SK-N-SH (cell line): ENCODE measurements at regions not wholly inside any gene's neighbourhood (a gene's known extent, or its start where the extent isn't known, plus 50 kb on each side); places are given as distances from the start of the nearest gene placed in this dataset.

Experiments
- CTCF ChIA-PET: fragments of 300-600, 350-600 bp; formaldehyde crosslinking; extraction: SDS; loops from one replicate; lab custom pipeline; 2021; lab: Yijun Ruan, JAX
- POLR2A ChIA-PET: fragments of 350-600 bp; sonication (Branson Sonifier 250); formaldehyde crosslinking; extraction: SDS; loops from one replicate; lab custom pipeline; 2020; ENCODE audit warnings: antibody characterized with exemption, inconsistent platforms; lab: Yijun Ruan, JAX
- DNase-seq: peaks from one replicate; pipeline ENCODE4 v3.0.0; 2012
- H2AFZ ChIP-seq: fragments of 200-600 bp; sonication (generic); 2 replicates; pipeline ENCODE4 v1.8.1; 2016; ENCODE audit warnings: antibody characterized with exemption, mild to moderate bottlenecking, low read depth
- H3F3A ChIP-seq: fragments of 200-600 bp; sonication (generic); replicated peaks from 2 replicates; pipeline ENCODE3; 2016; ENCODE audit warnings: antibody characterized with exemption, mild to moderate bottlenecking; ENCODE audit not compliant: insufficient read depth
- H3K27ac ChIP-seq, 2 experiments: fragments of 200-500 bp in 1 of 2; fragments of 200-600 bp in 1 of 2; sonication (Bioruptor generic) in 1 of 2; sonication (generic), shearing (Covaris generic) in 1 of 2; 2 replicates each; pipeline versions ENCODE4 v1.5.1 to v1.6.1; 2014 to 2016; ENCODE audit warnings: low read depth in 2 of 2, inconsistent platforms in 1 of 2, low read length in 1 of 2, mild to moderate bottlenecking in 1 of 2, mixed read lengths in 1 of 2
- H3K27me3 ChIP-seq: fragments of 200-600 bp; sonication (generic), shearing (Covaris generic); 2 replicates; pipeline ENCODE4 v1.6.1; 2016; ENCODE audit warnings: mixed run types; ENCODE audit not compliant: insufficient read depth
- H3K36me3 ChIP-seq, 2 experiments: fragments of 200-500 bp in 1 of 2; fragments of 200-600 bp in 1 of 2; sonication (Bioruptor generic) in 1 of 2; sonication (generic) in 1 of 2; replicated peaks in 1 of 2; 2 replicates each; pipeline versions ENCODE3 to v1.5.1; 2014 to 2016; ENCODE audit warnings: low read length in 1 of 2, mild to moderate bottlenecking in 1 of 2; ENCODE audit not compliant: insufficient read depth in 2 of 2, control insufficient read depth in 1 of 2
- H3K4me1 ChIP-seq, 2 experiments: fragments of 200-500 bp in 1 of 2; fragments of 200-600 bp in 1 of 2; sonication (Bioruptor generic) in 1 of 2; sonication (generic), shearing (Covaris generic) in 1 of 2; 2 replicates each; pipeline versions ENCODE4 v1.5.1 to v1.6.1; 2014 to 2016; ENCODE audit warnings: low read depth in 1 of 2, low read length in 1 of 2, mixed run types in 1 of 2; ENCODE audit not compliant: insufficient read depth in 2 of 2, control insufficient read depth in 1 of 2
- H3K4me2 ChIP-seq: fragments of 200-600 bp; sonication (generic), shearing (Covaris generic); 2 replicates; pipeline ENCODE4 v1.6.1; 2017; ENCODE audit warnings: mixed run types
- H3K4me3 ChIP-seq, 2 experiments: fragments of 200-500 bp in 1 of 2; fragments of 200-600 bp in 1 of 2; sonication (Bioruptor generic) in 1 of 2; sonication (generic), shearing (Covaris generic) in 1 of 2; 2 replicates each; pipeline versions ENCODE4 v1.5.1 to v1.8.1; 2014 to 2016; ENCODE audit warnings: low read depth in 2 of 2, inconsistent platforms in 1 of 2, low read length in 1 of 2, mild to moderate bottlenecking in 1 of 2, mixed read lengths in 1 of 2, moderate library complexity in 1 of 2
- H3K79me2 ChIP-seq: fragments of 200-600 bp; sonication (generic); 2 replicates; pipeline ENCODE4 v1.8.1; 2017; ENCODE audit warnings: mild to moderate bottlenecking; ENCODE audit not compliant: insufficient read depth
- H3K9ac ChIP-seq: fragments of 200-600 bp; sonication (generic); 2 replicates; pipeline ENCODE4 v1.6.1; 2017; ENCODE audit warnings: mixed run types
- H3K9me2 ChIP-seq: fragments of 200-600 bp; sonication (generic); 2 replicates; pipeline ENCODE4 v1.6.1; 2017; ENCODE audit warnings: mixed run types
- H3K9me3 ChIP-seq: fragments of 200-600 bp; sonication (generic); 2 replicates; pipeline ENCODE4 v1.6.1; 2017; ENCODE audit warnings: mixed run types, mild to moderate bottlenecking, moderate library complexity
- H4K20me1 ChIP-seq: fragments of 200-600 bp; sonication (generic); 2 replicates; pipeline ENCODE4 v1.6.1; 2017; ENCODE audit warnings: mild to moderate bottlenecking, mixed run types; ENCODE audit not compliant: insufficient read depth
- EZH2phosphoT487 ChIP-seq: fragments of 200-600 bp; sonication (generic); IDR thresholded peaks from 2 replicates; pipeline ENCODE4 v1.6.1; 2017; ENCODE audit warnings: low read depth, mixed run types, mild to moderate bottlenecking, antibody characterized with exemption, moderate library complexity, borderline replicate concordance
- FOXJ3 ChIP-seq: sonication (generic); formaldehyde crosslinking; IDR thresholded peaks from 2 replicates; pipeline ENCODE4 v1.5.1; 2020; ENCODE audit warnings: mild to moderate bottlenecking, missing genetic modification reagents
- GABPA ChIP-seq: IDR thresholded peaks from 2 replicates; pipeline ENCODE4 v1.4.0; 2012; ENCODE audit warnings: low read depth, mild to moderate bottlenecking
- JUND ChIP-seq: IDR thresholded peaks from 2 replicates; pipeline ENCODE4 v1.4.0; 2012
- MEF2A ChIP-seq: IDR thresholded peaks from 2 replicates; pipeline ENCODE4 v1.4.0; 2012; ENCODE audit warnings: low read depth, borderline replicate concordance
- MXI1 ChIP-seq: IDR thresholded peaks from 2 replicates; pipeline ENCODE4 v1.6.1; 2012; ENCODE audit warnings: mild to moderate bottlenecking, low read depth, low read length, improper control_type of control experiment
- NFIC ChIP-seq: IDR thresholded peaks from 2 replicates; pipeline ENCODE4 v1.4.0; 2012; ENCODE audit warnings: borderline replicate concordance
- NRF1 ChIP-seq: IDR thresholded peaks from 2 replicates; pipeline ENCODE4 v1.6.1; 2012; ENCODE audit warnings: low read depth, mild to moderate bottlenecking, low read length
- PBX3 ChIP-seq: IDR thresholded peaks from 2 replicates; pipeline ENCODE4; 2012
- POLR2AphosphoS5 ChIP-seq: IDR thresholded peaks from 2 replicates; pipeline ENCODE4 v1.6.1; 2012; ENCODE audit warnings: low read depth, low read length
- RAD21 ChIP-seq: IDR thresholded peaks from 2 replicates; pipeline ENCODE4 v1.6.1; 2012; ENCODE audit warnings: mild to moderate bottlenecking, low read length
- RCOR1 ChIP-seq: fragments of 150-350 bp; IDR thresholded peaks from 2 replicates; pipeline ENCODE4 v1.6.1; 2017; ENCODE audit warnings: antibody characterized with exemption, low read length
- REST ChIP-seq: IDR thresholded peaks from 2 replicates; pipeline ENCODE4 v1.6.1; 2012; ENCODE audit warnings: mild to moderate bottlenecking, low read depth, low read length, moderate library complexity
- RFX5 ChIP-seq: IDR thresholded peaks from 2 replicates; pipeline ENCODE4 v1.6.1; 2012; ENCODE audit warnings: mild to moderate bottlenecking, improper control_type of control experiment, low read length
- RXRA ChIP-seq: IDR thresholded peaks from 2 replicates; pipeline ENCODE4 v1.4.0; 2012; ENCODE audit warnings: low read depth, mild to moderate bottlenecking, borderline replicate concordance
- SMC3 ChIP-seq: IDR thresholded peaks from 2 replicates; pipeline ENCODE4 v1.6.1; 2012; ENCODE audit warnings: low read depth, low read length, improper control_type of control experiment
- TAF1 ChIP-seq: IDR thresholded peaks from 2 replicates; pipeline ENCODE4 v1.6.1; 2012; ENCODE audit warnings: low read depth, mild to moderate bottlenecking, low read length, moderate library complexity, borderline replicate concordance
- TCF12 ChIP-seq: IDR thresholded peaks from 2 replicates; pipeline ENCODE4 v1.4.0; 2012
- TEAD4 ChIP-seq: IDR thresholded peaks from 2 replicates; pipeline ENCODE4 v1.4.0; 2012; ENCODE audit warnings: mild to moderate bottlenecking, borderline replicate concordance; ENCODE audit not compliant: insufficient read depth
- WGBS: methylation state at CpG from one replicate; pipeline ENCODE4 v1.1.6; 2017; ENCODE audit warnings: low lambda C conversion rate; 5-methylcytosine and 5-hydroxymethylcytosine counted together
- TF ChIP-seq, protein P1 (sequence below): IDR thresholded peaks from 2 replicates; pipeline ENCODE4 v1.4.0; 2012; ENCODE audit warnings: low read depth, borderline replicate concordance
- TF ChIP-seq, protein P2 (sequence below): fragments of 150-350 bp; IDR thresholded peaks from 2 replicates; pipeline ENCODE4 v1.6.1; 2016; ENCODE audit warnings: mild to moderate bottlenecking, low read depth, low read length
- TF ChIP-seq, protein P3 (sequence below): IDR thresholded peaks from 2 replicates; pipeline ENCODE4 v1.4.0; 2012; ENCODE audit warnings: low read depth, borderline replicate concordance

- H3K9me3 ChIP-seq: no peaks in the 10 kb centered on the region
- no peaks in the 10 kb centered on the region for H3K4me1 ChIP-seq
- no peak overlapping the region for H3K4me2 ChIP-seq
- no peak overlapping the region for H3K9ac ChIP-seq
- peaks cover 5% of the 10 kb centered on the region for H3F3A ChIP-seq
- H3K36me3 ChIP-seq: peaks cover 0 to 4% of the 10 kb centered on the region in 2 experiments
- no peak overlapping the region for H3K4me3 ChIP-seq
- no peaks in the 10 kb centered on the region for H3K27me3 ChIP-seq
- no peak overlapping the region for H3K27ac ChIP-seq
- DNase-seq: no peak
- no peaks in the 10 kb centered on the region for H3K79me2 ChIP-seq
- ChIA-PET POLR2A (no interaction called here), CTCF (no interaction called here)
- no peak overlapping the region for H2AFZ ChIP-seq
- TF ChIP-seq TCF12 (peak; percentile 61), GABPA (no peak), MXI1 (no peak), RFX5 (no peak), JUND (peak; percentile 25; the same call in 1 of the 2 replicates), MEF2A (no peak), NRF1 (no peak), POLR2AphosphoS5 (no peak), RCOR1 (no peak), TAF1 (no peak), NFIC (peak; percentile 22; the same call in 1 of the 2 replicates), REST (no peak), RXRA (no peak), TEAD4 (no peak), EZH2phosphoT487 (no peak), SMC3 (no peak), PBX3 (peak; percentile 73), RAD21 (no peak), FOXJ3 (CRISPR knock-in tag) (no peak)
- TF ChIP-seq, protein P1, sequence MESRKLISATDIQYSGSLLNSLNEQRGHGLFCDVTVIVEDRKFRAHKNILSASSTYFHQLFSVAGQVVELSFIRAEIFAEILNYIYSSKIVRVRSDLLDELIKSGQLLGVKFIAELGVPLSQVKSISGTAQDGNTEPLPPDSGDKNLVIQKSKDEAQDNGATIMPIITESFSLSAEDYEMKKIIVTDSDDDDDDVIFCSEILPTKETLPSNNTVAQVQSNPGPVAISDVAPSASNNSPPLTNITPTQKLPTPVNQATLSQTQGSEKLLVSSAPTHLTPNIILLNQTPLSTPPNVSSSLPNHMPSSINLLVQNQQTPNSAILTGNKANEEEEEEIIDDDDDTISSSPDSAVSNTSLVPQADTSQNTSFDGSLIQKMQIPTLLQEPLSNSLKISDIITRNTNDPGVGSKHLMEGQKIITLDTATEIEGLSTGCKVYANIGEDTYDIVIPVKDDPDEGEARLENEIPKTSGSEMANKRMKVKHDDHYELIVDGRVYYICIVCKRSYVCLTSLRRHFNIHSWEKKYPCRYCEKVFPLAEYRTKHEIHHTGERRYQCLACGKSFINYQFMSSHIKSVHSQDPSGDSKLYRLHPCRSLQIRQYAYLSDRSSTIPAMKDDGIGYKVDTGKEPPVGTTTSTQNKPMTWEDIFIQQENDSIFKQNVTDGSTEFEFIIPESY: no peak
- TF ChIP-seq, protein P2, sequence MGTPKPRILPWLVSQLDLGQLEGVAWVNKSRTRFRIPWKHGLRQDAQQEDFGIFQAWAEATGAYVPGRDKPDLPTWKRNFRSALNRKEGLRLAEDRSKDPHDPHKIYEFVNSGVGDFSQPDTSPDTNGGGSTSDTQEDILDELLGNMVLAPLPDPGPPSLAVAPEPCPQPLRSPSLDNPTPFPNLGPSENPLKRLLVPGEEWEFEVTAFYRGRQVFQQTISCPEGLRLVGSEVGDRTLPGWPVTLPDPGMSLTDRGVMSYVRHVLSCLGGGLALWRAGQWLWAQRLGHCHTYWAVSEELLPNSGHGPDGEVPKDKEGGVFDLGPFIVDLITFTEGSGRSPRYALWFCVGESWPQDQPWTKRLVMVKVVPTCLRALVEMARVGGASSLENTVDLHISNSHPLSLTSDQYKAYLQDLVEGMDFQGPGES: no peak
- TF ChIP-seq, protein P3, sequence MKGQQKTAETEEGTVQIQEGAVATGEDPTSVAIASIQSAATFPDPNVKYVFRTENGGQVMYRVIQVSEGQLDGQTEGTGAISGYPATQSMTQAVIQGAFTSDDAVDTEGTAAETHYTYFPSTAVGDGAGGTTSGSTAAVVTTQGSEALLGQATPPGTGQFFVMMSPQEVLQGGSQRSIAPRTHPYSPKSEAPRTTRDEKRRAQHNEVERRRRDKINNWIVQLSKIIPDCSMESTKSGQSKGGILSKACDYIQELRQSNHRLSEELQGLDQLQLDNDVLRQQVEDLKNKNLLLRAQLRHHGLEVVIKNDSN: no peak
- H4K20me1 ChIP-seq: no peaks in the 10 kb centered on the region
- no peaks in the 10 kb centered on the region for H3K9me2 ChIP-seq
- 0% methylated on average over 1 of the region's 1 CpG for WGBS
Observed at GRCh38 chr4:170769862-170770261, 680.1 kb upstream of the AADAT start.
